MM.1S (cell line): ENCODE measurements at regions not wholly inside any gene's neighbourhood (a gene's known extent, or its start where the extent isn't known, plus 50 kb on each side); places are given as distances from the start of the nearest gene placed in this dataset.

Source experiments
- CTCF ChIP-seq: fragments of 300-600 bp; sonication (generic); IDR thresholded peaks from 2 replicates; pipeline ENCODE4 v1.5.1; 2016; ENCODE audit warnings: antibody characterized with exemption, low read length, mixed read lengths
- EZH2 ChIP-seq: fragments of 300-600 bp; sonication (generic); optimal IDR thresholded peaks from 2 replicates; pipeline ENCODE3; 2017; ENCODE audit warnings: low read depth, mild to moderate bottlenecking, antibody characterized with exemption, low read length, mixed read lengths

GRCh38 chr12:127127897-127128296, 1139.1 kb upstream of the TMEM132C start:
- no peak for TF ChIP-seq CTCF
- TF ChIP-seq EZH2: no peak
